Karpas-422 (cell line): ENCODE measurements at regions not wholly inside any gene's neighbourhood (a gene's known extent, or its start where the extent isn't known, plus 50 kb on each side); places are given as distances from the start of the nearest gene placed in this dataset.

Source experiments
- DNase-seq: peaks from one replicate; pipeline ENCODE4 v3.0.0-alpha.2; 2015
- H2AFZ ChIP-seq: fragments of 200-600 bp; sonication (generic); 2 replicates; pipeline ENCODE4 v1.6.1; 2014; ENCODE audit warnings: antibody characterized with exemption, low read length, mixed read lengths
- H3K27ac ChIP-seq: fragments of 200-600 bp; sonication (generic); 2 replicates; pipeline ENCODE4 v1.5.1; 2014; ENCODE audit warnings: mild to moderate bottlenecking, low read length, moderate library complexity
- H3K27me3 ChIP-seq: fragments of 200-600 bp; sonication (generic); 2 replicates; pipeline ENCODE4 v1.6.1; 2014; ENCODE audit warnings: low read length, mixed read lengths
- H3K36me3 ChIP-seq: fragments of 200-600 bp; sonication (generic); 2 replicates; pipeline ENCODE4 v1.6.1; 2014; ENCODE audit warnings: low read length, mixed read lengths; ENCODE audit not compliant: insufficient read depth
- H3K4me1 ChIP-seq: fragments of 200-600 bp; sonication (generic); 2 replicates; pipeline ENCODE4 v1.6.1; 2014; ENCODE audit warnings: mild to moderate bottlenecking, low read length, mixed read lengths
- H3K4me2 ChIP-seq: fragments of 200-600 bp; sonication (generic); 2 replicates; pipeline ENCODE4 v1.6.1; 2014; ENCODE audit warnings: low read length, low read depth, mild to moderate bottlenecking; ENCODE audit not compliant: poor library complexity, severe bottlenecking
- H3K4me3 ChIP-seq: fragments of 200-600 bp; sonication (generic); 2 replicates; pipeline ENCODE4 v1.5.1; 2014; ENCODE audit warnings: mild to moderate bottlenecking, antibody characterized with exemption, low read length, mixed read lengths
- H3K79me2 ChIP-seq: fragments of 200-600 bp; sonication (generic); 2 replicates; pipeline ENCODE4 v1.6.1; 2014; ENCODE audit warnings: mild to moderate bottlenecking, low read length, mixed read lengths
- H3K9ac ChIP-seq: fragments of 200-600 bp; sonication (generic); 2 replicates; pipeline ENCODE4 v1.6.0; 2014; ENCODE audit warnings: low read length
- H3K9me2 ChIP-seq: fragments of 200-600 bp; sonication (generic), shearing (Covaris generic); replicated peaks from 2 replicates; pipeline ENCODE4 v1.6.0; 2014; ENCODE audit warnings: mild to moderate bottlenecking, low read length, moderate library complexity; ENCODE audit not compliant: insufficient read depth
- H3K9me3 ChIP-seq: fragments of 300-700, 200-600 bp; sonication (generic); 2 replicates; pipeline ENCODE4 v1.6.1; 2014; ENCODE audit warnings: low read length, mixed read lengths
- H4K20me1 ChIP-seq: fragments of 200-600 bp; sonication (generic); 2 replicates; pipeline ENCODE4 v1.6.1; 2014; ENCODE audit warnings: mild to moderate bottlenecking, antibody characterized with exemption, low read length, low read depth; ENCODE audit not compliant: insufficient read depth

- no peak overlapping the region for H3K27ac ChIP-seq
- no peak overlapping the region for H3K4me3 ChIP-seq
- H3K4me2 ChIP-seq, result no peak overlapping the region
- no peaks in the 10 kb centered on the region for H4K20me1 ChIP-seq
- H3K79me2 ChIP-seq, result no peaks in the 10 kb centered on the region
- H2AFZ ChIP-seq, result no peak overlapping the region
- no peak overlapping the region for H3K9ac ChIP-seq
- peaks cover 41% of the 10 kb centered on the region for H3K9me3 ChIP-seq
- H3K27me3 ChIP-seq, result no peaks in the 10 kb centered on the region
- no peaks in the 10 kb centered on the region for H3K9me2 ChIP-seq
- no peaks in the 10 kb centered on the region for H3K36me3 ChIP-seq
- no peak for DNase-seq
- no peaks in the 10 kb centered on the region for H3K4me1 ChIP-seq
Measured at GRCh38 chr17:52666264-52666663, 507.8 kb upstream of the CA10 start.

- no peak overlapping the region for H3K4me2 ChIP-seq
- H3K36me3 ChIP-seq, result no peaks in the 10 kb centered on the region
- H3K9me3 ChIP-seq, result peaks cover 30% of the 10 kb centered on the region
- DNase-seq, result no peak
- H3K4me3 ChIP-seq, result no peak overlapping the region
- H3K9me2 ChIP-seq, result no peaks in the 10 kb centered on the region
- no peak overlapping the region for H2AFZ ChIP-seq
- H3K27me3 ChIP-seq, result no peaks in the 10 kb centered on the region
- no peak overlapping the region for H3K27ac ChIP-seq
- no peaks in the 10 kb centered on the region for H3K4me1 ChIP-seq
- H3K9ac ChIP-seq, result no peak overlapping the region
- no peaks in the 10 kb centered on the region for H3K79me2 ChIP-seq
- H4K20me1 ChIP-seq, result no peaks in the 10 kb centered on the region
Measured at GRCh38 chr17:52660692-52661091, 502.2 kb upstream of the CA10 start.

GRCh38 chr17:52653014-52653413 is 494.5 kb upstream of the CA10 start:
- Histone ChIP-seq H3K9ac (no peak overlapping the region), H3K79me2 (no peaks in the 10 kb centered on the region), H3K27me3 (no peaks in the 10 kb centered on the region), H3K27ac (no peak overlapping the region), H3K9me2 (0 out of 2 replicates have a peak, but pooled peaks cover 3% of the 10 kb centered on the region), H2AFZ (no peak overlapping the region), H3K4me1 (no peaks in the 10 kb centered on the region), H3K4me2 (no peak overlapping the region), H3K9me3 (peaks cover 10% of the 10 kb centered on the region), H4K20me1 (no peaks in the 10 kb centered on the region), H3K4me3 (no peak overlapping the region), H3K36me3 (no peaks in the 10 kb centered on the region)
- DNase-seq, result no peak

- no peak overlapping the region for H3K4me3 ChIP-seq
- no peaks in the 10 kb centered on the region for H3K36me3 ChIP-seq
- no peak overlapping the region for H3K9ac ChIP-seq
- H3K9me2 ChIP-seq, result 0 out of 2 replicates have a peak, but pooled peaks cover 3% of the 10 kb centered on the region
- H3K9me3 ChIP-seq, result peaks cover 10% of the 10 kb centered on the region
- H3K4me1 ChIP-seq, result no peaks in the 10 kb centered on the region
- no peak overlapping the region for H3K27ac ChIP-seq
- no peaks in the 10 kb centered on the region for H3K79me2 ChIP-seq
- H4K20me1 ChIP-seq, result no peaks in the 10 kb centered on the region
- DNase-seq, result no peak
- no peak overlapping the region for H3K4me2 ChIP-seq
- no peaks in the 10 kb centered on the region for H3K27me3 ChIP-seq
- no peak overlapping the region for H2AFZ ChIP-seq
Measured at GRCh38 chr17:52648995-52649394, 490.5 kb upstream of the CA10 start.

GRCh38 chr17:52647411-52647810 is 488.9 kb upstream of the CA10 start:
- Histone ChIP-seq H2AFZ (no peak overlapping the region), H3K27ac (no peak overlapping the region), H3K9ac (no peak overlapping the region), H3K79me2 (no peaks in the 10 kb centered on the region), H3K36me3 (no peaks in the 10 kb centered on the region), H3K9me3 (peaks cover 17% of the 10 kb centered on the region), H3K4me2 (no peak overlapping the region), H3K9me2 (no peaks in the 10 kb centered on the region), H3K4me3 (no peak overlapping the region), H4K20me1 (no peaks in the 10 kb centered on the region), H3K27me3 (no peaks in the 10 kb centered on the region), H3K4me1 (no peaks in the 10 kb centered on the region)
- no peak for DNase-seq

- DNase-seq, result no peak
- no peaks in the 10 kb centered on the region for H3K4me1 ChIP-seq
- H3K27me3 ChIP-seq, result no peaks in the 10 kb centered on the region
Measured at GRCh38 chr17:52636443-52636842, 477.9 kb upstream of the CA10 start.

GRCh38 chr17:52606590-52606989 is 448.1 kb upstream of the CA10 start:
- H3K27me3 ChIP-seq, result no peaks in the 10 kb centered on the region
- H3K27ac ChIP-seq, result no peak overlapping the region
- H3K9me2 ChIP-seq, result no peaks in the 10 kb centered on the region; the same call in 1 of the 2 replicates
- no peak overlapping the region for H3K4me3 ChIP-seq
- no peaks in the 10 kb centered on the region for H4K20me1 ChIP-seq
- H3K9ac ChIP-seq, result no peak overlapping the region
- H3K4me1 ChIP-seq, result no peaks in the 10 kb centered on the region
- no peaks in the 10 kb centered on the region for H3K36me3 ChIP-seq
- H2AFZ ChIP-seq, result no peak overlapping the region
- peaks cover 18% of the 10 kb centered on the region; the same call in 1 of the 2 replicates for H3K9me3 ChIP-seq
- no peak for DNase-seq
- no peak overlapping the region for H3K4me2 ChIP-seq
- H3K79me2 ChIP-seq, result no peaks in the 10 kb centered on the region

More at GRCh38 chr17:52636443-52636842, 477.9 kb upstream of the CA10 start:
- H3K4me2 ChIP-seq, result no peak overlapping the region
- no peak overlapping the region for H3K9ac ChIP-seq
- no peaks in the 10 kb centered on the region for H4K20me1 ChIP-seq
- no peak overlapping the region for H3K27ac ChIP-seq
- H3K79me2 ChIP-seq, result no peaks in the 10 kb centered on the region
- H3K36me3 ChIP-seq, result no peaks in the 10 kb centered on the region
- no peak overlapping the region for H3K4me3 ChIP-seq
- no peaks in the 10 kb centered on the region for H3K9me2 ChIP-seq
- H3K9me3 ChIP-seq, result peaks cover 28% of the 10 kb centered on the region
- H2AFZ ChIP-seq, result no peak overlapping the region

GRCh38 chr17:52606098-52606497 is 447.6 kb upstream of the CA10 start:
- Histone ChIP-seq H3K4me3 (no peak overlapping the region), H3K4me2 (no peak overlapping the region), H3K9ac (no peak overlapping the region), H3K9me3 (peaks cover 13% of the 10 kb centered on the region; the same call in 1 of the 2 replicates), H3K4me1 (no peaks in the 10 kb centered on the region), H3K36me3 (no peaks in the 10 kb centered on the region), H2AFZ (no peak overlapping the region), H3K27ac (no peak overlapping the region), H4K20me1 (no peaks in the 10 kb centered on the region), H3K27me3 (no peaks in the 10 kb centered on the region), H3K79me2 (no peaks in the 10 kb centered on the region), H3K9me2 (no peaks in the 10 kb centered on the region; the same call in 1 of the 2 replicates)
- no peak for DNase-seq

GRCh38 chr17:52604105-52604504 is 445.6 kb upstream of the CA10 start:
- Histone ChIP-seq H3K4me2 (no peak overlapping the region), H2AFZ (no peak overlapping the region), H3K36me3 (no peaks in the 10 kb centered on the region), H3K9me3 (peaks cover 19% of the 10 kb centered on the region), H4K20me1 (no peaks in the 10 kb centered on the region), H3K9me2 (no peaks in the 10 kb centered on the region; the same call in 1 of the 2 replicates), H3K27me3 (no peaks in the 10 kb centered on the region), H3K4me1 (no peaks in the 10 kb centered on the region), H3K79me2 (no peaks in the 10 kb centered on the region), H3K9ac (no peak overlapping the region), H3K4me3 (no peak overlapping the region), H3K27ac (no peak overlapping the region)
- no peak for DNase-seq
